ENCODE measurements at regions not wholly inside any gene's neighbourhood (a gene's known extent, or its start where the extent isn't known, plus 50 kb on each side); places are given as distances from the start of the nearest gene placed in this dataset.

DNA sequence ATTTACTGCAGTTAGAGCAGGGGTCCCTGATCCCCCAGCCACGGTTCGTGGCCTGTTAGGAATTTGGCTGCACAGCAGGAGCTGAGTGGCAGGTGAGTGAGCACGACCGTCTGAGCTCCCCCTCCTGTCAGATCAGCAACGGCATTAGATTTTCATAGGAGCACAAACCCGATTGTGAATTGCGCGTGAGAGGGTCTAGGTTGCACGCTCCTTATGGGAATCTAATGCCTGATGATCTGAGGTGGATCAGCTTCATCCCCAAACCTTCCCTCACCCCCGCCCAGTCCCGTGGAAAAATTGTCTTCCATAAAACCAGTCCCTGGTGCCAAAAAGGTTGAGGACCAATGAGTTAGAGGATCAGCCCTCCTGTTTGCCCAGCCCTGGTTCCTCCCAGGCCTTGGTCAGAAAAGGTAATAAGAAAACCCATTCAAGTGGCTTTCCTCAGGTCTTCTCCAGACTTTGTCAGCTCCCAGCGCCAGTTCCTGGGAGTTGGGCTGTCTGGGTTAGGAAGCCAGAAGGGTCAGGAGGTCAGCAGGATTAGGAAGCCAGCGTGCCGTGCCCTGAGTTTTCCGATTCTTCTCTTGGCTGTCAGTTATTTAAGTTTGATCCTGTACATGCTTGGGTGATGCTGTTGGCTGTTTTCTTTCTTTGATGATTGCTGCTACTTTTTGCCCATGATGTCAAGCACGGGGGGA is 139.9 kb upstream of the PMEPA1 start:
- FAIRE-seq (no peak), DNase-seq (ENCODE audit: low read depth, low spot score) (no peak)
- peaks cover 5 to 7% of the 10 kb centered on the region in 2 experiments for H3K27me3 ChIP-seq (ENCODE audit: control insufficient read depth in 2 of 2, insufficient read depth in 2 of 2, low read length in 2 of 2)
- H3K27ac ChIP-seq (ENCODE audit: insufficient read depth, low read depth, low read length), result no peak overlapping the region
- H3K79me2 ChIP-seq (ENCODE audit: control insufficient read depth, insufficient read depth, low read length), result no peaks in the 10 kb centered on the region
- H3K9me1 ChIP-seq (replicated peaks; ENCODE audit: control insufficient read depth, extremely low read depth, insufficient read depth, low read length), result no peaks in the 10 kb centered on the region
- no peak for TF ChIP-seq FOS (IDR thresholded peaks at IDR 0.05; ENCODE audit: borderline replicate concordance, insufficient read depth, low read length)
- no peak for TF ChIP-seq POLR2A (IDR thresholded peaks at IDR 0.05; ENCODE audit: low read depth, low read length)
- no peak for TF ChIP-seq POLR2AphosphoS5 (IDR thresholded peaks at IDR 0.05; ENCODE audit: insufficient read depth, low read depth, low read length)
- TF ChIP-seq, protein P1, sequence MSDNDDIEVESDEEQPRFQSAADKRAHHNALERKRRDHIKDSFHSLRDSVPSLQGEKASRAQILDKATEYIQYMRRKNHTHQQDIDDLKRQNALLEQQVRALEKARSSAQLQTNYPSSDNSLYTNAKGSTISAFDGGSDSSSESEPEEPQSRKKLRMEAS (IDR thresholded peaks at IDR 0.05; ENCODE audit: insufficient read depth, insufficient read length), result no peak
- no peak for TF ChIP-seq JUN (IDR thresholded peaks at IDR 0.05; ENCODE audit: borderline replicate concordance, insufficient read depth, insufficient read length, low read depth)
- TF ChIP-seq, protein P2, sequence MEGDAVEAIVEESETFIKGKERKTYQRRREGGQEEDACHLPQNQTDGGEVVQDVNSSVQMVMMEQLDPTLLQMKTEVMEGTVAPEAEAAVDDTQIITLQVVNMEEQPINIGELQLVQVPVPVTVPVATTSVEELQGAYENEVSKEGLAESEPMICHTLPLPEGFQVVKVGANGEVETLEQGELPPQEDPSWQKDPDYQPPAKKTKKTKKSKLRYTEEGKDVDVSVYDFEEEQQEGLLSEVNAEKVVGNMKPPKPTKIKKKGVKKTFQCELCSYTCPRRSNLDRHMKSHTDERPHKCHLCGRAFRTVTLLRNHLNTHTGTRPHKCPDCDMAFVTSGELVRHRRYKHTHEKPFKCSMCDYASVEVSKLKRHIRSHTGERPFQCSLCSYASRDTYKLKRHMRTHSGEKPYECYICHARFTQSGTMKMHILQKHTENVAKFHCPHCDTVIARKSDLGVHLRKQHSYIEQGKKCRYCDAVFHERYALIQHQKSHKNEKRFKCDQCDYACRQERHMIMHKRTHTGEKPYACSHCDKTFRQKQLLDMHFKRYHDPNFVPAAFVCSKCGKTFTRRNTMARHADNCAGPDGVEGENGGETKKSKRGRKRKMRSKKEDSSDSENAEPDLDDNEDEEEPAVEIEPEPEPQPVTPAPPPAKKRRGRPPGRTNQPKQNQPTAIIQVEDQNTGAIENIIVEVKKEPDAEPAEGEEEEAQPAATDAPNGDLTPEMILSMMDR (IDR thresholded peaks at IDR 0.05; ENCODE audit: extremely low read depth in 1 of 2, insufficient read depth in 1 of 2, low read depth in 1 of 2, low read length in 2 of 2), result no peak
- TF ChIP-seq MYC (IDR thresholded peaks at IDR 0.05; ENCODE audit: low read depth, low read length), result no peak
- no peak for TF ChIP-seq GATA2 (IDR thresholded peaks at IDR 0.05; ENCODE audit: insufficient read depth, insufficient read length, low read depth, low read length)
- TF ChIP-seq EZH2 (IDR thresholded peaks at IDR 0.05; ENCODE audit: borderline replicate concordance, low read depth, low read length, severe bottlenecking), result no peak
- no peak overlapping the region for H3K9ac ChIP-seq (replicated peaks; ENCODE audit: extremely low read depth, insufficient read depth, low read length)
- H2AFZ ChIP-seq (ENCODE audit: low read depth, low read length), result no peak overlapping the region
- no peaks in the 10 kb centered on the region for H3K9me3 ChIP-seq (replicated peaks; ENCODE audit: control insufficient read depth, insufficient read depth, low read length)
- ChIA-PET CTCF (no interaction called here), POLR2A (no interaction called here)
- no peaks in the 10 kb centered on the region for H4K20me1 ChIP-seq (replicated peaks; ENCODE audit: control insufficient read depth, extremely low read depth, insufficient read depth, low read length)
- H3K4me2 ChIP-seq (ENCODE audit: insufficient read depth, low read length), result no peak overlapping the region
- dilution Hi-C loops (cut with MboI; ENCODE audit: extremely low pct_ligation_motif_present, low sequenced_read_pairs) (no loop called here), intact Hi-C loops (cut with micrococcal nuclease) (no loop called here)
- no peak overlapping the region for H3K4me3 ChIP-seq (replicated peaks in 1 of 3; ENCODE audit: insufficient read depth in 1 of 3, low read depth in 1 of 3, low read length in 3 of 3)
- H3K36me3 ChIP-seq (ENCODE audit: control insufficient read depth in 2 of 2, extremely low read depth in 1 of 2, insufficient read depth in 2 of 2, low read length in 2 of 2), result no peaks in the 10 kb centered on the region
- no TSS peak for BruUV-seq (replicated peaks)
- no peaks in the 10 kb centered on the region for H3K4me1 ChIP-seq (ENCODE audit: control insufficient read depth, extremely low read depth, insufficient read depth, low read length)
